Activated gamma-delta T cell treated with Interleukin-2 at 50 U/mL for 16 hours (primary cell): ENCODE measurements at regions not wholly inside any gene's neighbourhood (a gene's known extent, or its start where the extent isn't known, plus 50 kb on each side); places are given as distances from the start of the nearest gene placed in this dataset.

ENCODE experiments used
- DNase-seq: peaks from one replicate; pipeline ENCODE4 v3.0.0-alpha.2; 2020

GRCh38 chr11:26121466-26121865 lies 210.5 kb upstream of the ANO3 start:
- no peak for DNase-seq

- DNase-seq, result no peak
These were observed 205.2 kb upstream of the ANO3 start for GRCh38 chr11:26126741-26127140.

GRCh38 chr11:26127336-26127735 lies 204.6 kb upstream of the ANO3 start:
- no peak for DNase-seq

- no peak for DNase-seq
These were observed 200.5 kb upstream of the ANO3 start for GRCh38 chr11:26131406-26131805.

- DNase-seq, result no peak
These were observed 197.9 kb upstream of the ANO3 start for GRCh38 chr11:26134053-26134452.

- DNase-seq, result no peak
These were observed 197.2 kb upstream of the ANO3 start for GRCh38 chr11:26134481-26135355.

- DNase-seq, result no peak
These were observed 194.3 kb upstream of the ANO3 start for GRCh38 chr11:26137651-26138050.

- no peak for DNase-seq
These were observed 189.0 kb upstream of the ANO3 start for GRCh38 chr11:26142891-26143290.

GRCh38 chr11:26143566-26144290 lies 188.2 kb upstream of the ANO3 start:
- no peak for DNase-seq

GRCh38 chr11:26144291-26144690 lies 187.6 kb upstream of the ANO3 start:
- no peak for DNase-seq

GRCh38 chr11:26144911-26145310 lies 187.0 kb upstream of the ANO3 start:
- DNase-seq, result no peak

- DNase-seq, result no peak
These were observed 182.3 kb upstream of the ANO3 start for GRCh38 chr11:26149585-26149984.

- no peak for DNase-seq
These were observed 181.9 kb upstream of the ANO3 start for GRCh38 chr11:26150031-26150430.

GRCh38 chr11:26158251-26158650 lies 173.7 kb upstream of the ANO3 start:
- DNase-seq, result no peak

GRCh38 chr11:26162291-26162690 lies 169.6 kb upstream of the ANO3 start:
- DNase-seq, result no peak

GRCh38 chr11:26186389-26186788 lies 145.5 kb upstream of the ANO3 start:
- no peak for DNase-seq

- no peak for DNase-seq
These were observed 144.3 kb upstream of the ANO3 start for GRCh38 chr11:26187639-26188038.

- no peak for DNase-seq
These were observed 143.4 kb upstream of the ANO3 start for GRCh38 chr11:26188554-26188953.

GRCh38 chr11:26191193-26191592 lies 140.7 kb upstream of the ANO3 start:
- DNase-seq, result no peak

- no peak for DNase-seq
These were observed 138.1 kb upstream of the ANO3 start for GRCh38 chr11:26193694-26194365.

GRCh38 chr11:26194881-26195280 lies 137.0 kb upstream of the ANO3 start:
- DNase-seq, result no peak

- no peak for DNase-seq
These were observed 133.3 kb upstream of the ANO3 start for GRCh38 chr11:26198532-26199096.

- DNase-seq, result no peak
These were observed 132.4 kb upstream of the ANO3 start for GRCh38 chr11:26199331-26200095.
